HEK293 (cell line): ENCODE measurements at regions not wholly inside any gene's neighbourhood (a gene's known extent, or its start where the extent isn't known, plus 50 kb on each side); places are given as distances from the start of the nearest gene placed in this dataset.

ENCODE experiments used
- CTCF ChIA-PET: fragments of 350-600 bp; formaldehyde crosslinking; extraction: SDS; loops from one replicate; lab custom pipeline; 2021; ENCODE audit warnings: antibody characterized with exemption; lab: Yijun Ruan, JAX
- POLR2A ChIA-PET: fragments of 300-600 bp; formaldehyde crosslinking; extraction: SDS; loops from one replicate; lab custom pipeline; 2020; ENCODE audit warnings: antibody characterized with exemption, inconsistent platforms; lab: Yijun Ruan, JAX
- H3K27ac ChIP-seq: fragments of 200-500 bp; sonication (Bioruptor generic); 2 replicates; pipeline ENCODE4 v1.5.1; 2014; ENCODE audit warnings: low read depth, low read length, control low read depth, inconsistent platforms; ENCODE audit errors: extremely low read depth
- H3K36me3 ChIP-seq, 2 experiments: fragments of 200-500 bp in 1 of 2; sonication (Bioruptor generic) in 1 of 2; 1 replicate in 1 of 2; 2 replicates in 1 of 2; pipeline ENCODE4 v1.5.1; 2014 to 2017; ENCODE audit warnings: inconsistent platforms in 2 of 2, low read length in 2 of 2; ENCODE audit not compliant: control insufficient read depth in 2 of 2, insufficient read depth in 1 of 2
- H3K4me1 ChIP-seq: fragments of 200-500 bp; sonication (Bioruptor generic); 2 replicates; pipeline ENCODE4 v1.5.1; 2014; ENCODE audit warnings: mild to moderate bottlenecking, low read length, inconsistent platforms; ENCODE audit not compliant: control insufficient read depth, insufficient read depth
- H3K4me3 ChIP-seq: 2 replicates; pipeline ENCODE4 v1.5.1; 2011; ENCODE audit warnings: low read depth, mild to moderate bottlenecking, control low read depth, low read length, moderate library complexity
- H3K9me3 ChIP-seq: fragments of 200-500 bp; sonication (Bioruptor generic); 2 replicates; pipeline ENCODE4 v1.5.1; 2014; ENCODE audit warnings: low read depth, low read length, inconsistent platforms; ENCODE audit not compliant: control insufficient read depth, insufficient read depth
- GFI1B ChIP-seq: fragments of 450-650 bp; formaldehyde crosslinking; IDR thresholded peaks from 2 replicates; pipeline ENCODE4 v1.5.1; 2016; ENCODE audit warnings: missing biosample characterization, missing genetic modification characterization
- GLI2 ChIP-seq: fragments of 450-650 bp; formaldehyde crosslinking; IDR thresholded peaks from 2 replicates; pipeline ENCODE4; 2017; ENCODE audit warnings: missing biosample characterization, missing genetic modification characterization, low read depth, borderline replicate concordance
- INSM2 ChIP-seq: fragments of 450-650 bp; formaldehyde crosslinking; IDR thresholded peaks from 2 replicates; pipeline ENCODE4 v1.5.1; 2016; ENCODE audit warnings: missing biosample characterization, missing genetic modification characterization
- KLF8 ChIP-seq: fragments of 450-650 bp; formaldehyde crosslinking; IDR thresholded peaks from 2 replicates; pipeline ENCODE4 v1.5.1; 2016; ENCODE audit warnings: missing biosample characterization, missing genetic modification characterization
- RBAK ChIP-seq: fragments of 450-650 bp; formaldehyde crosslinking; IDR thresholded peaks from 2 replicates; pipeline ENCODE4 v1.5.1; 2016; ENCODE audit warnings: missing biosample characterization, missing genetic modification characterization
- ZBTB11 ChIP-seq: fragments of 450-650 bp; formaldehyde crosslinking; conservative IDR thresholded peaks from 2 replicates; pipeline ENCODE4 v1.5.1; 2016; ENCODE audit warnings: low read depth, missing biosample characterization, missing genetic modification characterization
- ZBTB44 ChIP-seq: fragments of 450-650 bp; IDR thresholded peaks from 2 replicates; pipeline ENCODE4 v1.5.1; 2018; ENCODE audit warnings: missing biosample characterization, mild to moderate bottlenecking, missing genetic modification characterization
- ZBTB8A ChIP-seq: fragments of 450-650 bp; formaldehyde crosslinking; IDR thresholded peaks from 2 replicates; pipeline ENCODE4 v1.5.1; 2016; ENCODE audit warnings: missing biosample characterization, missing genetic modification characterization
- ZFP3 ChIP-seq: fragments of 450-650 bp; formaldehyde crosslinking; IDR thresholded peaks from 2 replicates; pipeline ENCODE4 v1.5.1; 2016; ENCODE audit warnings: low read depth, missing biosample characterization, missing genetic modification characterization
- ZFP69B ChIP-seq: fragments of 450-650 bp; formaldehyde crosslinking; IDR thresholded peaks from 2 replicates; pipeline ENCODE4 v1.5.1; 2016; ENCODE audit warnings: missing biosample characterization, missing genetic modification characterization
- ZNF10 ChIP-seq: fragments of 450-650 bp; formaldehyde crosslinking; IDR thresholded peaks from 2 replicates; pipeline ENCODE4 v1.5.1; 2017; ENCODE audit warnings: missing biosample characterization, missing genetic modification characterization
- ZNF19 ChIP-seq: fragments of 450-650 bp; formaldehyde crosslinking; IDR thresholded peaks from 2 replicates; pipeline ENCODE4; 2016; ENCODE audit warnings: missing biosample characterization, missing genetic modification characterization, low read depth
- ZNF223 ChIP-seq: fragments of 450-650 bp; formaldehyde crosslinking; IDR thresholded peaks from 2 replicates; pipeline ENCODE4 v1.5.1; 2016; ENCODE audit warnings: missing biosample characterization, missing genetic modification characterization
- ZNF248 ChIP-seq: fragments of 450-650 bp; formaldehyde crosslinking; IDR thresholded peaks from 2 replicates; pipeline ENCODE4 v1.5.1; 2017; ENCODE audit warnings: missing biosample characterization, missing genetic modification characterization
- ZNF266 ChIP-seq: fragments of 450-650 bp; formaldehyde crosslinking; IDR thresholded peaks from 2 replicates; pipeline ENCODE4 v1.5.1; 2016; ENCODE audit warnings: missing biosample characterization, missing genetic modification characterization, low read depth
- ZNF280C ChIP-seq: fragments of 450-650 bp; formaldehyde crosslinking; IDR thresholded peaks from 2 replicates; pipeline ENCODE4 v1.5.1; 2016; ENCODE audit warnings: missing biosample characterization, missing genetic modification characterization
- ZNF366 ChIP-seq: fragments of 450-650 bp; formaldehyde crosslinking; conservative IDR thresholded peaks from 2 replicates; pipeline ENCODE4 v1.5.1; 2016; ENCODE audit warnings: missing biosample characterization, missing genetic modification characterization
- ZNF518A ChIP-seq: fragments of 450-650 bp; formaldehyde crosslinking; conservative IDR thresholded peaks from 2 replicates; pipeline ENCODE4 v1.5.1; 2016; ENCODE audit warnings: low read depth, missing biosample characterization, missing genetic modification characterization
- ZNF529 ChIP-seq: fragments of 450-650 bp; formaldehyde crosslinking; IDR thresholded peaks from 2 replicates; pipeline ENCODE4 v1.5.1; 2017; ENCODE audit warnings: missing genetic modification characterization, missing biosample characterization; ENCODE audit not compliant: insufficient replicate concordance
- ZNF555 ChIP-seq: fragments of 450-650 bp; formaldehyde crosslinking; conservative IDR thresholded peaks from 2 replicates; pipeline ENCODE4 v1.5.1; 2017; ENCODE audit warnings: missing biosample characterization, mild to moderate bottlenecking, missing genetic modification characterization, inconsistent platforms
- ZNF660 ChIP-seq: fragments of 450-650 bp; IDR thresholded peaks from 2 replicates; pipeline ENCODE4 v1.5.1; 2018; ENCODE audit warnings: missing biosample characterization, mild to moderate bottlenecking, missing genetic modification characterization
- ZNF747 ChIP-seq: fragments of 450-650 bp; formaldehyde crosslinking; IDR thresholded peaks from 2 replicates; pipeline ENCODE4 v1.5.1; 2016; ENCODE audit warnings: missing biosample characterization, missing genetic modification characterization
- ZNF792 ChIP-seq: fragments of 450-650 bp; formaldehyde crosslinking; IDR thresholded peaks from 2 replicates; pipeline ENCODE4 v1.5.1; 2016; ENCODE audit warnings: missing biosample characterization, missing genetic modification characterization

GRCh38 chr6:140905724-140906123 lies 1227.0 kb upstream of the GJE1 start:
- Histone ChIP-seq H3K9me3 (no peaks in the 10 kb centered on the region), H3K4me3 (no peak overlapping the region), H3K36me3 (no peaks in the 10 kb centered on the region), H3K27ac (no peak overlapping the region), H3K4me1 (no peaks in the 10 kb centered on the region)
- CTCF ChIA-PET = no interaction called here
- POLR2A ChIA-PET = no interaction called here
- no peak for TF ChIP-seq ZNF280C
- TF ChIP-seq ZBTB44 (tag by site-specific recombination) = no peak
- no peak for TF ChIP-seq RBAK
- no peak for TF ChIP-seq GFI1B (tag by site-specific recombination)
- TF ChIP-seq KLF8 (tag by site-specific recombination) = no peak
- no peak for TF ChIP-seq INSM2
- no peak for TF ChIP-seq ZFP3
- no peak for TF ChIP-seq ZFP69B
- TF ChIP-seq ZNF223 (tag by site-specific recombination) = no peak
- no peak for TF ChIP-seq ZNF366
- no peak for TF ChIP-seq ZNF529 (tag by site-specific recombination)
- no peak for TF ChIP-seq ZNF266
- no peak for TF ChIP-seq ZNF747 (tag by site-specific recombination)
- TF ChIP-seq GLI2 = no peak
- TF ChIP-seq ZNF660 (tag by site-specific recombination) = no peak
- TF ChIP-seq ZBTB11 (tag by site-specific recombination) = no peak

GRCh38 chr6:140905050-140905449 lies 1227.7 kb upstream of the GJE1 start:
- Histone ChIP-seq H3K4me1 (no peaks in the 10 kb centered on the region), H3K9me3 (no peaks in the 10 kb centered on the region), H3K36me3 (no peaks in the 10 kb centered on the region), H3K27ac (no peak overlapping the region), H3K4me3 (no peak overlapping the region)
- POLR2A ChIA-PET = no interaction called here
- CTCF ChIA-PET = interaction anchor here (0.6 to 0.7 kb wide), 2 partner anchors 106 to 450 kb away, joined by 3 to 5 read pairs; no protein-coding TSS in a partner anchor
- TF ChIP-seq ZNF518A (tag by site-specific recombination) = peak; percentile 80
- peak; percentile 54; the same call in 1 of the 2 replicates for TF ChIP-seq ZBTB8A (tag by site-specific recombination)
- TF ChIP-seq ZNF792 (tag by site-specific recombination) = no peak
- TF ChIP-seq ZNF555 (tag by site-specific recombination) = peak; percentile 90
- no peak for TF ChIP-seq ZNF10 (tag by site-specific recombination)
- TF ChIP-seq ZNF248 (tag by site-specific recombination) = no peak
- TF ChIP-seq ZNF19 = no peak
